IMR-90 (cell line): ENCODE measurements at regions not wholly inside any gene's neighbourhood (a gene's known extent, or its start where the extent isn't known, plus 50 kb on each side); places are given as distances from the start of the nearest gene placed in this dataset.

Source experiments
- BHLHE40 ChIP-seq: fragments of 150-350 bp; IDR thresholded peaks from 2 replicates; pipeline ENCODE4 v1.6.1; 2016; ENCODE audit warnings: mild to moderate bottlenecking, low read depth, low read length
- CEBPB ChIP-seq: IDR thresholded peaks from 2 replicates; pipeline ENCODE4 v1.6.1; 2012; ENCODE audit warnings: low read depth, low read length, improper control_type of control experiment
- MAZ ChIP-seq: IDR thresholded peaks from 2 replicates; pipeline ENCODE4 v1.6.1; 2012; ENCODE audit warnings: low read depth, mild to moderate bottlenecking, low read length, improper control_type of control experiment, moderate library complexity, borderline replicate concordance
- POLR2A ChIP-seq: IDR thresholded peaks from 2 replicates; pipeline ENCODE4 v1.6.1; 2012; ENCODE audit warnings: mild to moderate bottlenecking, low read depth, low read length
- TF ChIP-seq, protein P1 (sequence below): conservative IDR thresholded peaks from 2 replicates; pipeline ENCODE4 v1.5.1; 2012; ENCODE audit warnings: mild to moderate bottlenecking, low read depth, low read length, improper control_type of control experiment
- TF ChIP-seq, protein P2 (sequence below): fragments of 150-350 bp; IDR thresholded peaks from 2 replicates; pipeline ENCODE4 v1.6.1; 2016; ENCODE audit warnings: low read depth, mild to moderate bottlenecking, low read length, moderate library complexity, borderline replicate concordance

DNA sequence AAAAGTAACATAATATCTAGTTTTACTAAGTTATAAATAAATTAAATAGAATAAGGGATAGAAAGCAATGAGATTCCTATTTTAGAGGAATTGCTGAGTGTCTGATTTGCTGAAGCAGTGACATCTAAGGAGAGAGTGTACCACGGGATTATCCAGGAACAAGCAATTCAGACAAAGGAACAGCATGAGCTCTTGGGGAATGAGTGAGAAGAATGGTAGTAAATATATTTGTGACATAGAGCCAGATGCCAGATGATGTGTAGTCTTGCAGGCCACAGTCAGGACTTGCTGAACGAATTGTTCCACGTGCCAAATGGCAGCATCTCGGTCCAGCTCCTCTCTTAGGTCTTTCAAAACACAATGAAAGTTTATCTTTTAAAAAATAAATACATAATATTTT, 339.2 kb downstream of the TENT5A start:
- TF ChIP-seq, protein P1, sequence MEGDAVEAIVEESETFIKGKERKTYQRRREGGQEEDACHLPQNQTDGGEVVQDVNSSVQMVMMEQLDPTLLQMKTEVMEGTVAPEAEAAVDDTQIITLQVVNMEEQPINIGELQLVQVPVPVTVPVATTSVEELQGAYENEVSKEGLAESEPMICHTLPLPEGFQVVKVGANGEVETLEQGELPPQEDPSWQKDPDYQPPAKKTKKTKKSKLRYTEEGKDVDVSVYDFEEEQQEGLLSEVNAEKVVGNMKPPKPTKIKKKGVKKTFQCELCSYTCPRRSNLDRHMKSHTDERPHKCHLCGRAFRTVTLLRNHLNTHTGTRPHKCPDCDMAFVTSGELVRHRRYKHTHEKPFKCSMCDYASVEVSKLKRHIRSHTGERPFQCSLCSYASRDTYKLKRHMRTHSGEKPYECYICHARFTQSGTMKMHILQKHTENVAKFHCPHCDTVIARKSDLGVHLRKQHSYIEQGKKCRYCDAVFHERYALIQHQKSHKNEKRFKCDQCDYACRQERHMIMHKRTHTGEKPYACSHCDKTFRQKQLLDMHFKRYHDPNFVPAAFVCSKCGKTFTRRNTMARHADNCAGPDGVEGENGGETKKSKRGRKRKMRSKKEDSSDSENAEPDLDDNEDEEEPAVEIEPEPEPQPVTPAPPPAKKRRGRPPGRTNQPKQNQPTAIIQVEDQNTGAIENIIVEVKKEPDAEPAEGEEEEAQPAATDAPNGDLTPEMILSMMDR = no peak
- TF ChIP-seq BHLHE40 = no peak
- TF ChIP-seq, protein P2, sequence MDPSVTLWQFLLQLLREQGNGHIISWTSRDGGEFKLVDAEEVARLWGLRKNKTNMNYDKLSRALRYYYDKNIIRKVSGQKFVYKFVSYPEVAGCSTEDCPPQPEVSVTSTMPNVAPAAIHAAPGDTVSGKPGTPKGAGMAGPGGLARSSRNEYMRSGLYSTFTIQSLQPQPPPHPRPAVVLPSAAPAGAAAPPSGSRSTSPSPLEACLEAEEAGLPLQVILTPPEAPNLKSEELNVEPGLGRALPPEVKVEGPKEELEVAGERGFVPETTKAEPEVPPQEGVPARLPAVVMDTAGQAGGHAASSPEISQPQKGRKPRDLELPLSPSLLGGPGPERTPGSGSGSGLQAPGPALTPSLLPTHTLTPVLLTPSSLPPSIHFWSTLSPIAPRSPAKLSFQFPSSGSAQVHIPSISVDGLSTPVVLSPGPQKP = no peak
- no peak for TF ChIP-seq CEBPB
- TF ChIP-seq POLR2A = no peak
- no peak for TF ChIP-seq MAZ
